GM10248 (cell line): ENCODE measurements at regions not wholly inside any gene's neighbourhood (a gene's known extent, or its start where the extent isn't known, plus 50 kb on each side); places are given as distances from the start of the nearest gene placed in this dataset.

Experiments
- CTCF ChIA-PET: fragments of 300-600 bp; sonication (Branson Sonifier 250); formaldehyde crosslinking; extraction: SDS; loops from one replicate; lab custom pipeline; 2021; ENCODE audit warnings: antibody characterized with exemption; lab: Yijun Ruan, JAX
- POLR2A ChIA-PET: fragments of 350-650 bp; sonication (Branson Sonifier 250); formaldehyde crosslinking; extraction: SDS; loops from one replicate; lab custom pipeline; 2020; ENCODE audit warnings: antibody characterized with exemption; lab: Yijun Ruan, JAX
- DNase-seq: peaks from one replicate; pipeline ENCODE4 v3.0.0; 2012; ENCODE audit errors: extremely low spot score
- TF ChIP-seq, protein P1 (sequence below): IDR thresholded peaks from 2 replicates; pipeline ENCODE4 v1.5.1; 2012; ENCODE audit warnings: mild to moderate bottlenecking, low read depth; ENCODE audit errors: extremely low read depth, missing control alignments, control extremely low read depth

DNA sequence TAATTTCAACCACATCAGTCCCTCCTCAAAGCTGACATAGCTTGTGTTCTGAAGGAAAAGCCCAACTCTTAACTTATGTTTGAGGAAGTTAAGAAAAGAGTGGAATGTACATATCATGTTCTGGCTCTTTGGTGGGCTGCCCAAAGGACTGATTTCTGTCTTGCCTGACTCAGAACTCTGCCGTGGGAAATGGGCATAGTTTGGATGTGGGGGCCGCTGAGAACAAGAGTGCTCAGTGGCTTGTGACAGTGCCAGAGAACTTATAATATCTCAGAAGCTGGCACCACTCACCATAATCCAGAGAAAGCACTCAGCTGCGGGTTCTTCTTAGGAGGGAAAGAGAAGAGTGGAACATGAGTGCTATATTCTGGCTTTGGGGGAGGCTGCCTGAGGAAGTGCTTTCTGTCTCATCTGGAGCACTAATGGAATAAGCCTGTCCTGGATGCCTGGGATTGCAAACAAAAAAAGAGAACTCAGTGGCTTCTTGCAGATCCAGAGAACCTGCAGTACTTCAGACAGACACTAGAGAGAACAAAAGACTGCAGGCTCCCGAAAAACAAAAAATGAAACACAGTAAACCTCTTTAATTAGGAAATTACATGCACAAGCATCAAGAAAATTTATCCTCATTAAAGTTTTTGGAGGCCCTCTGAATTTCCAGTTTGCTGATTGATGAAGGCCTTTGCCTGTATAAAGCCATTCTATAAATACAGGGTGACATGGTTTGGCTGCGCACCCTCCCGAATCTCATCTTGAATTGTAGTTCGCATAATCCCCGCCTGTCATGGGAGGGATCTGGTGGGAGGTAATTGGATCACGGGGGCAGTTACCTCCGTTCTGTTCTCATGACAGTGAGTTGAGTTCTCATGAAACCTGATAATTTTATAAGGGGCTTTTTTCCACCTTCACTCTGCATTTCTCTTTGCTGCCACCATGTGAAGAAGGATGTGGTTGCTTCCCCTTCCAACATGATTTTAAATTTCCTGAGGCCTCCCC lies 207.0 kb downstream of the DMAC1 start:
- CTCF ChIA-PET = no interaction called here
- TF ChIP-seq, protein P1, sequence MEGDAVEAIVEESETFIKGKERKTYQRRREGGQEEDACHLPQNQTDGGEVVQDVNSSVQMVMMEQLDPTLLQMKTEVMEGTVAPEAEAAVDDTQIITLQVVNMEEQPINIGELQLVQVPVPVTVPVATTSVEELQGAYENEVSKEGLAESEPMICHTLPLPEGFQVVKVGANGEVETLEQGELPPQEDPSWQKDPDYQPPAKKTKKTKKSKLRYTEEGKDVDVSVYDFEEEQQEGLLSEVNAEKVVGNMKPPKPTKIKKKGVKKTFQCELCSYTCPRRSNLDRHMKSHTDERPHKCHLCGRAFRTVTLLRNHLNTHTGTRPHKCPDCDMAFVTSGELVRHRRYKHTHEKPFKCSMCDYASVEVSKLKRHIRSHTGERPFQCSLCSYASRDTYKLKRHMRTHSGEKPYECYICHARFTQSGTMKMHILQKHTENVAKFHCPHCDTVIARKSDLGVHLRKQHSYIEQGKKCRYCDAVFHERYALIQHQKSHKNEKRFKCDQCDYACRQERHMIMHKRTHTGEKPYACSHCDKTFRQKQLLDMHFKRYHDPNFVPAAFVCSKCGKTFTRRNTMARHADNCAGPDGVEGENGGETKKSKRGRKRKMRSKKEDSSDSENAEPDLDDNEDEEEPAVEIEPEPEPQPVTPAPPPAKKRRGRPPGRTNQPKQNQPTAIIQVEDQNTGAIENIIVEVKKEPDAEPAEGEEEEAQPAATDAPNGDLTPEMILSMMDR = no peak
- POLR2A ChIA-PET = no interaction called here
- DNase-seq = no peak

DNA sequence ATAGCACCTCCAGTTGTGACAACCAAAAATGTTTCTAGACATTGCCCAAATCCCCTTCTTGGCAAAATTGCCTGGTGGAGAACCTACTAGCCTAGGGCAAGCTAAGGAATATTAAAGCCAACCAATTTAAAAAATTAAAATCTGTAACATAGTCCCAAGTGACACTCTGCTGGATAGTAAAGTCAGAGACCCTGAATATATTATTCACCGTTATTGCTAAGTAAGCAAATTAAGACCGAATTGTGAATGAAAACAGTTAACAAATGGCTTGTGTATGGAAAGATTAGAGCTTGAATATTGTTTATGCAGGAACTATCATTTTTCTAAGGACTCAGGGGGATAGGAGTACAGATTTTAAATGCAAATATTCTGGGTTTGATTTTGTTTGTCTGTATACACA lies 208.1 kb downstream of the DMAC1 start:
- TF ChIP-seq, protein P1 = no peak
- POLR2A ChIA-PET = no interaction called here
- CTCF ChIA-PET = interaction anchor here (1.2 kb wide), 1 partner anchor 19 kb away, joined by 4 read pairs; no protein-coding TSS in a partner anchor
- DNase-seq = no peak

DNA sequence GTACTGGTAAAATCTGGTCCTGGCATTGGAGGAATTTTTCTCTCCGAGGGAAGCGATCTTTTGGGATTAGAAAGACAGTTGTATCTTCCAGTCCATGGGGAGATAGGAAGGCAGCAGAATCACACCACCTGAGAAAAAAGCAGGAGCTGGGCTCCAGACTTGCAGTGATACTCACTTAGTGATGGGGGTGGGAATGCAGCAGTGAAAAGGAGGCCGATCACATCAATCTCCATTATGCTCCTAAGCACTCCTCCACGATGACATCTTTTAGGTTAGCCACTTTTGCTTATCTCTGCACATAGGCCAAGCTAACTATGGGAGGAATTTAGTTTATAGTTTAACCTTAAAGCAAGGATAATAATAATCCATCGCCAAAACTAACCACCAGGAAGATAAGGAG lies 219.0 kb downstream of the DMAC1 start:
- TF ChIP-seq, protein P1 = no peak
- DNase-seq = no peak
- ChIA-PET CTCF (interaction anchor here (1.8 to 5.9 kb wide), 2 partner anchors 10 to 24 kb away, joined by 4 to 27 read pairs; no protein-coding TSS in a partner anchor), POLR2A (no interaction called here)

DNA sequence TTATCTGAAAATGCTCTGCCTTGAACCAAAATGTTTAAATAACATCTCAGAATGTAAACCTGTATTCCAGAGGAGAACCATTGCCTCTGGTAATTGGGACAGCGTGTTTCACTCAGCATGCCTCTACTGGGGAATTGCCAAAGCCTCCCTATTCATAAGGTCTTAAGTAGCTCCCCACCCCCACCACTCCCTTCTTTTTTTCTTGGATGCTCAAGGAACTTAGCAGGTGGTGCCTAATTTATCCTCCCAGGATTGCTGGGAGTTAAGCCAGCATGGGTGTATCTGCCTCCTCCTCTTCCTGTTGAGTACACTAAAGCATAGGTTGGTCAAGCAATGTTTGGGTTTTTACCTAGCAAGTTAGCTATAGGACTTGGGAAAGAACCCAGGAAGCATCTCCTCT lies 220.2 kb downstream of the DMAC1 start:
- no peak for DNase-seq
- CTCF ChIA-PET = interaction anchor here (1.4 to 5.9 kb wide), 2 partner anchors 9 to 1317 kb away, joined by 4 to 27 read pairs; no protein-coding TSS in a partner anchor
- TF ChIP-seq, protein P1 = no peak
- POLR2A ChIA-PET = no interaction called here

DNA sequence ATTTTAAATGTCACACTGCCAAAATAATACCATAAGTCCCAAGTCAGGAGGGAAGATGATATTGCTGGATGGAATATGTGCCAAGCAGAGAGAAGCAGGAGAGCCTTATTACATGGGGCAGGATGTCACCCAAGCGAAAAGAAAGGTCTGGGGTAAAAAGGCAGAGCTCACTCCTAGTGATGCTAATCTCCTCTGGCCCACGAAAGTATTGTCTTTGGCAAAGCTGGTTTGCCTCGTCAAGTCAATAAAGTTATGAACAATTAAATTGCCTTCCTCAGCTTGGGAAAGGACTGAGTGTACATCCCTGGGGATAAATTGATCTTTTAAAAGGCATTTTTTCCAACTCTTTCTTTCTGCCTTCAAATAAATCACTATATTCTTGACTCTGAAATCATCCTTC lies 220.6 kb downstream of the DMAC1 start:
- no peak for DNase-seq
- TF ChIP-seq, protein P1 = no peak
- ChIA-PET CTCF (interaction anchor here (1.4 to 5.9 kb wide), 2 partner anchors 9 to 1317 kb away, joined by 4 to 27 read pairs; no protein-coding TSS in a partner anchor), POLR2A (no interaction called here)

DNA sequence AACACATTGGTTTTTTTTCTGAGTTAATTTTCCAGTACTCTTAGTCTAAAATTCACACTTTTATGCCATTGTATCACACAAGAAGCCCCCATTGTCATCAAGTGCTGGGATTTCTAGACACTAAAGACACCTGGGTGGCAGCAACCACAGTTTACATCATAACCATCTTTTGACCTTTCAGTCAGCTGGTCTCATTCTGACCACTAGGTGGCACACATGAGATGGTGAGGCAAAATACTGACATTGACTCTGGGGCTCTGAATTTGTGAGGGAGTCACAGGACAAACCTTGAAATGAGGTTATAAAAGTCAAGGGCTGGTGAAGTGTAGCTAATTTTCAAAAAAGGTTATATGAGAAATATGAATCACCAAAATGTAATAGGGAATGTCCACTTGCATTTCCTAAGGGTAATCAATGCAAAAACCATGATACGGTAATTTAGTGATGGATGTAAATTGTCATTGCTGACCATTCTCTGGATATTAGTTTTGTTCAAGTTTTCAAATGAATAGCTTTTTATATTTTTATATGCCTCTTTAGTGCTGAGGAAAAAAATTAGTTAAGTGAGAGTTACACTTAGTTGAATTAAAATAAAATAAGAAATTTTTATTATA lies 229.4 kb downstream of the DMAC1 start:
- CTCF ChIA-PET = interaction anchor here (0.8 to 5.0 kb wide), 19 partner anchors 9 to 1784 kb away, joined by 3 to 27 read pairs (median 4); no protein-coding TSS in a partner anchor
- peak; percentile 19 for DNase-seq
- POLR2A ChIA-PET = no interaction called here
- TF ChIP-seq, protein P1 = peak; percentile 88
